SK-N-SH treated with all-trans-retinoic acid at 6 μM for 48 hours (cell line): ENCODE measurements at regions not wholly inside any gene's neighbourhood (a gene's known extent, or its start where the extent isn't known, plus 50 kb on each side); places are given as distances from the start of the nearest gene placed in this dataset.

Experiments used
- BACH2 ChIP-seq: fragments of 250-450 bp; sonication (Bioruptor Pico); IDR thresholded peaks from 2 replicates; pipeline ENCODE4 v1.9.0; 2021; ENCODE audit warnings: mild to moderate bottlenecking, borderline replicate concordance
- ESRRG ChIP-seq: fragments of 250-450 bp; sonication (Bioruptor Pico); IDR thresholded peaks from 2 replicates; pipeline ENCODE4 v1.6.1; 2021; ENCODE audit warnings: mild to moderate bottlenecking
- OSR1 ChIP-seq: fragments of 250-450 bp; sonication (Bioruptor Pico); IDR thresholded peaks from 2 replicates; pipeline ENCODE4 v1.8.0; 2022; ENCODE audit warnings: moderate library complexity, mild to moderate bottlenecking, inconsistent platforms
- PATZ1 ChIP-seq: fragments of 250-450 bp; sonication (Bioruptor Pico); IDR thresholded peaks from 2 replicates; pipeline ENCODE4 v1.8.0; 2020; ENCODE audit warnings: mild to moderate bottlenecking, moderate library complexity, borderline replicate concordance
- PPARA ChIP-seq: fragments of 250-450 bp; sonication (Bioruptor Pico); IDR thresholded peaks from 2 replicates; pipeline ENCODE4 v1.5.0; 2020; ENCODE audit warnings: mild to moderate bottlenecking, borderline replicate concordance
- RARB ChIP-seq: fragments of 250-450 bp; sonication (Bioruptor Pico); IDR thresholded peaks from 2 replicates; pipeline ENCODE4 v1.8.0; 2021; ENCODE audit warnings: mild to moderate bottlenecking, moderate library complexity
- ZC3H10 ChIP-seq: fragments of 250-450 bp; sonication (Bioruptor Pico); IDR thresholded peaks from 2 replicates; pipeline ENCODE4 v1.5.1; 2021; ENCODE audit warnings: mild to moderate bottlenecking, moderate library complexity
- ZFP3 ChIP-seq: fragments of 250-450 bp; sonication (Bioruptor Pico); IDR thresholded peaks from 2 replicates; pipeline ENCODE4 v1.5.0; 2020; ENCODE audit warnings: mild to moderate bottlenecking, moderate library complexity
- ZFP30 ChIP-seq: fragments of 450-650 bp; formaldehyde crosslinking; IDR thresholded peaks from 2 replicates; pipeline ENCODE4 v1.5.0; 2022; ENCODE audit warnings: mild to moderate bottlenecking, moderate library complexity
- ZNF70 ChIP-seq: fragments of 450-650 bp; formaldehyde crosslinking; IDR thresholded peaks from 2 replicates; pipeline ENCODE4 v1.5.0; 2020; ENCODE audit warnings: mild to moderate bottlenecking, moderate library complexity
- TF ChIP-seq, protein P1 (sequence below): fragments of 250-450 bp; sonication (Bioruptor Pico); IDR thresholded peaks from 2 replicates; pipeline ENCODE4 v1.5.1; 2021; ENCODE audit warnings: mild to moderate bottlenecking, moderate library complexity
- TF ChIP-seq, protein P2 (sequence below): fragments of 250-450 bp; sonication (Bioruptor Pico); IDR thresholded peaks from 2 replicates; pipeline ENCODE4 v1.5.1; 2020; ENCODE audit warnings: low read depth, mild to moderate bottlenecking, moderate library complexity

DNA sequence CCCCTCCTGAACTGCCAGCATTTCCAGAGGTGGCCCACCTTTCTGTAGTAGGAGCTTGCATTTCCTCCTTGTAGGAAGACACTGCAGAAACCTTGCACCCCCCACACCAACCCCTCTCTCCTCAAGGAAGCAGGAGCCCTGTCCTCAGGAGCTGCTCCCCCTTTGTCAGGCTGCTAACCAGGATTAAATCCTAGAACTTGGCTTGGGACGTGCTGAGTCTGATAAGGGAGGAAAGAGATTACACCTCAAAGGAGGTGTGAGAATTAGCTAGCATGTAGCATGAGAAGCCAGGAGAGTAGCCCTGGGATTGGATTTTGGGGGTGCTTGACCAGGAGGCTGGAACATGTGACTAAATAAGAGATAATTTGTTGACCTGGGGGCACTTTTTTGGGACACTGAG is 119.8 kb upstream of the ALDH1B1 start:
- TF ChIP-seq ZNF70 (CRISPR knock-in tag) (no peak), ZC3H10 (CRISPR knock-in tag) (no peak), BACH2 (no peak), PPARA (CRISPR knock-in tag) (no peak), ESRRG (CRISPR knock-in tag) (no peak), OSR1 (no peak), RARB (CRISPR knock-in tag) (no peak), PATZ1 (CRISPR knock-in tag) (no peak), ZFP30 (no peak), ZFP3 (no peak)
- TF ChIP-seq, protein P1, sequence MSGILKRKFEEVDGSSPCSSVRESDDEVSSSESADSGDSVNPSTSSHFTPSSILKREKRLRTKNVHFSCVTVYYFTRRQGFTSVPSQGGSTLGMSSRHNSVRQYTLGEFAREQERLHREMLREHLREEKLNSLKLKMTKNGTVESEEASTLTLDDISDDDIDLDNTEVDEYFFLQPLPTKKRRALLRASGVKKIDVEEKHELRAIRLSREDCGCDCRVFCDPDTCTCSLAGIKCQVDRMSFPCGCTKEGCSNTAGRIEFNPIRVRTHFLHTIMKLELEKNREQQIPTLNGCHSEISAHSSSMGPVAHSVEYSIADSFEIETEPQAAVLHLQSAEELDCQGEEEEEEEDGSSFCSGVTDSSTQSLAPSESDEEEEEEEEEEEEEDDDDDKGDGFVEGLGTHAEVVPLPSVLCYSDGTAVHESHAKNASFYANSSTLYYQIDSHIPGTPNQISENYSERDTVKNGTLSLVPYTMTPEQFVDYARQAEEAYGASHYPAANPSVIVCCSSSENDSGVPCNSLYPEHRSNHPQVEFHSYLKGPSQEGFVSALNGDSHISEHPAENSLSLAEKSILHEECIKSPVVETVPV (CRISPR knock-in tag): no peak
- TF ChIP-seq, protein P2, sequence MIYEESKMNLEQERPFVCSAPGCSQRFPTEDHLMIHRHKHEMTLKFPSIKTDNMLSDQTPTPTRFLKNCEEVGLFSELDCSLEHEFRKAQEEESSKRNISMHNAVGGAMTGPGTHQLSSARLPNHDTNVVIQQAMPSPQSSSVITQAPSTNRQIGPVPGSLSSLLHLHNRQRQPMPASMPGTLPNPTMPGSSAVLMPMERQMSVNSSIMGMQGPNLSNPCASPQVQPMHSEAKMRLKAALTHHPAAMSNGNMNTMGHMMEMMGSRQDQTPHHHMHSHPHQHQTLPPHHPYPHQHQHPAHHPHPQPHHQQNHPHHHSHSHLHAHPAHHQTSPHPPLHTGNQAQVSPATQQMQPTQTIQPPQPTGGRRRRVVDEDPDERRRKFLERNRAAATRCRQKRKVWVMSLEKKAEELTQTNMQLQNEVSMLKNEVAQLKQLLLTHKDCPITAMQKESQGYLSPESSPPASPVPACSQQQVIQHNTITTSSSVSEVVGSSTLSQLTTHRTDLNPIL (CRISPR knock-in tag): no peak
